KOPT-K1 (cell line): ENCODE measurements at regions not wholly inside any gene's neighbourhood (a gene's known extent, or its start where the extent isn't known, plus 50 kb on each side); places are given as distances from the start of the nearest gene placed in this dataset.
"Not testable (repeated sequence)": the region's sequence is repeated elsewhere in the genome, so short reads cannot be mapped to it uniquely, and the experiment has no call there.

ENCODE experiments used
- H3K27ac ChIP-seq: fragments of 200-600 bp; sonication (generic); 2 replicates; pipeline ENCODE4 v1.5.1; 2016; ENCODE audit warnings: antibody characterized with exemption, mild to moderate bottlenecking, low read depth, low read length; ENCODE audit not compliant: poor library complexity, severe bottlenecking
- H3K36me3 ChIP-seq: fragments of 200-600 bp; sonication (generic); 2 replicates; pipeline ENCODE4 v1.5.1; 2017; ENCODE audit warnings: antibody characterized with exemption, mild to moderate bottlenecking, low read length, moderate library complexity; ENCODE audit not compliant: insufficient read depth
- H3K9me3 ChIP-seq: fragments of 200-600 bp; sonication (generic); 2 replicates; pipeline ENCODE4 v1.5.1; 2017; ENCODE audit warnings: antibody characterized with exemption, low read length, mild to moderate bottlenecking; ENCODE audit not compliant: insufficient read depth, poor library complexity, severe bottlenecking

GRCh38 chr6:144417681-144418080, 132.5 kb downstream of the UTRN start:
- Histone ChIP-seq H3K27ac (no peak overlapping the region), H3K9me3 (no peaks in the 10 kb centered on the region)

GRCh38 chr6:144418959-144419545, 133.9 kb downstream of the UTRN start:
- Histone ChIP-seq H3K27ac (no peak overlapping the region), H3K9me3 (no peaks in the 10 kb centered on the region), H3K36me3 (peaks cover 9% of the 10 kb centered on the region; the same call in 1 of the 2 replicates)

More at GRCh38 chr6:144417681-144418080, 132.5 kb downstream of the UTRN start:
- H3K36me3 ChIP-seq: no peaks in the 10 kb centered on the region; the same call in 1 of the 2 replicates

GRCh38 chr6:144423167-144423566, 138.0 kb downstream of the UTRN start:
- no peak overlapping the region for H3K27ac ChIP-seq
- H3K36me3 ChIP-seq: peaks cover 35% of the 10 kb centered on the region

GRCh38 chr6:144429753-144430152, 144.6 kb downstream of the UTRN start:
- Histone ChIP-seq H3K27ac (no peak overlapping the region), H3K9me3 (no peaks in the 10 kb centered on the region), H3K36me3 (peaks cover 52% of the 10 kb centered on the region)

More at GRCh38 chr6:144423167-144423566, 138.0 kb downstream of the UTRN start:
- H3K9me3 ChIP-seq: no peaks in the 10 kb centered on the region

- peaks cover 55% of the 10 kb centered on the region for H3K36me3 ChIP-seq
- not testable (repeated sequence) for H3K9me3 ChIP-seq, H3K27ac ChIP-seq
These were observed 148.3 kb downstream of the UTRN start for GRCh38 chr6:144433446-144433845.

GRCh38 chr6:144434308-144434990, 149.3 kb downstream of the UTRN start:
- Histone ChIP-seq H3K36me3 (peaks cover 62% of the 10 kb centered on the region), H3K9me3 (no peaks in the 10 kb centered on the region), H3K27ac (no peak overlapping the region)

GRCh38 chr6:144435602-144436426, 150.7 kb downstream of the UTRN start:
- H3K27ac ChIP-seq: no peak overlapping the region
- H3K9me3 ChIP-seq: peaks cover 11% of the 10 kb centered on the region
- H3K36me3 ChIP-seq: peaks cover 64% of the 10 kb centered on the region

- Histone ChIP-seq H3K27ac (no peak overlapping the region), H3K9me3 (peaks cover 24% of the 10 kb centered on the region), H3K36me3 (peaks cover 64% of the 10 kb centered on the region)
These were observed 152.0 kb downstream of the UTRN start for GRCh38 chr6:144437105-144437504.

GRCh38 chr6:144438103-144438502, 153.0 kb downstream of the UTRN start:
- Histone ChIP-seq H3K27ac (no peak overlapping the region), H3K36me3 (peaks cover 71% of the 10 kb centered on the region), H3K9me3 (peaks cover 32% of the 10 kb centered on the region)

GRCh38 chr6:144439016-144439415, 153.9 kb downstream of the UTRN start:
- H3K9me3 ChIP-seq: peaks cover 32% of the 10 kb centered on the region
- H3K27ac ChIP-seq: no peak overlapping the region
- H3K36me3 ChIP-seq: peaks cover 74% of the 10 kb centered on the region

GRCh38 chr6:144441801-144442200, 156.7 kb downstream of the UTRN start:
- not testable (repeated sequence) for H3K27ac ChIP-seq
- Histone ChIP-seq H3K36me3 (peaks cover 79% of the 10 kb centered on the region), H3K9me3 (peaks cover 32% of the 10 kb centered on the region)

GRCh38 chr6:144443157-144443556, 158.0 kb downstream of the UTRN start:
- no peak overlapping the region for H3K27ac ChIP-seq
- H3K36me3 ChIP-seq: peaks cover 80% of the 10 kb centered on the region
- H3K9me3 ChIP-seq: peaks cover 32% of the 10 kb centered on the region

- H3K9me3 ChIP-seq: peaks cover 4% of the 10 kb centered on the region
- peaks cover 73% of the 10 kb centered on the region for H3K36me3 ChIP-seq
- no peak overlapping the region for H3K27ac ChIP-seq
These were observed 162.3 kb downstream of the UTRN start for GRCh38 chr6:144447472-144447871.

GRCh38 chr6:144449218-144449617, 164.1 kb downstream of the UTRN start:
- H3K36me3 ChIP-seq: peaks cover 68% of the 10 kb centered on the region
- H3K9me3 ChIP-seq: no peaks in the 10 kb centered on the region
- no peak overlapping the region for H3K27ac ChIP-seq

- no peak overlapping the region for H3K27ac ChIP-seq
- no peaks in the 10 kb centered on the region for H3K9me3 ChIP-seq
- peaks cover 68% of the 10 kb centered on the region for H3K36me3 ChIP-seq
These were observed 164.9 kb downstream of the UTRN start for GRCh38 chr6:144449911-144450597.
